ENCODE measurements at regions not wholly inside any gene's neighbourhood (a gene's known extent, or its start where the extent isn't known, plus 50 kb on each side); places are given as distances from the start of the nearest gene placed in this dataset.

GRCh38 chr2:126774290-126774689 is 118.3 kb downstream of the GYPC start:
- TF ChIP-seq CTCF (conservative IDR thresholded peaks at IDR 0.05) (no peak), EZH2 (IDR thresholded peaks at IDR 0.05; ENCODE audit: low read depth) (no peak)

All from PC-9 (cell line).